ENCODE measurements at regions not wholly inside any gene's neighbourhood (a gene's known extent, or its start where the extent isn't known, plus 50 kb on each side); places are given as distances from the start of the nearest gene placed in this dataset.

DNA sequence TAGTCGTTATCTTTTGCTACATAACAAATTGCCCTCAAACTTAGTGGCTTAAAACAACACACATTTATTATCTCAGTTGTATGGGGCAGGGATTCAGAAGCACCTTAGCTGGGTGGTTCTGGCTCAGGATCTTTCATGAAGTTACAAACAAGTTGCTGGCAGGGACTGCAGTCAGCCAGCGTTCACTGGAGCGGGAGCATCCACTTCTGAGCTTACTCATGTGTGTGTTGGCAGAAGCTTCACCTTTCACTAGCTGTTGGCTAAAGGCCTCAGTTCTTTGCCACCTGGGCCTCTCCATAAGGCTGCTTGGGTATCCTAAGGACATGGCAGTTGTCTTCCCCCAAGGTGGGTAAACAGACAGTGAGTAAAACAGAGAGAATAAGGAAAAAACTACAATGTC lies 365.7 kb downstream of the RPS29 start:
- FAIRE-seq, result no peak

DNA sequence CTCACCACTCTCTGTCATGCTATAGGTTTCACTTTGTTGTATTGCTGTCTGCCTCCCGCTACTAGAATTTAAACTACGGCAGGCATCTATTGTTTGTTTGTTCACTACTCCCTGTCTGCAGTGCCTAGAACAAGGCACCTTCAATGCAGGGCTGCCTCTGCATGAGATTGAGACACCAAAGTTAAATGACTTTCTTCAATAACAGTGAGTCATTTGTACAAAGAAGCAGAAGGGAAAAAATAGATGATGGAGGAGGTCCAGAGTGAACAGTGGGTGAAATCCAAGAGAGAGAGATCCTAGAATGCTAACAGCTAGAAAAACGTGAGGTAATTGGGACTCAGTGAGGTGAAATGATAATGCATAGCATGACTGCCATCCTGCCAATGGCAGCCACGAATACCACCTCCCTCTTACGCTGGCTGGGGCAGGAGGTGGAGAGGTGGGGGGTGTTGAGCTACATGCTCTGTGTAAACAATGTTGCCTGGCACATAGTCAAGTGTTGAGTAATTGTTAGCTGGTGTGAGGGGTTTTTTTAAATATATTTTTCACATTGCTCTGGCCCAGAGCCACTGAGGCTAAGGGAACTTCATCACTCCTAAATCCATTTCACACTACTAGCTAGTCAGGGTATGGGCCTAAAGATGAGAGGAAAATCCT lies 367.6 kb downstream of the RPS29 start:
- no peak for FAIRE-seq

DNA sequence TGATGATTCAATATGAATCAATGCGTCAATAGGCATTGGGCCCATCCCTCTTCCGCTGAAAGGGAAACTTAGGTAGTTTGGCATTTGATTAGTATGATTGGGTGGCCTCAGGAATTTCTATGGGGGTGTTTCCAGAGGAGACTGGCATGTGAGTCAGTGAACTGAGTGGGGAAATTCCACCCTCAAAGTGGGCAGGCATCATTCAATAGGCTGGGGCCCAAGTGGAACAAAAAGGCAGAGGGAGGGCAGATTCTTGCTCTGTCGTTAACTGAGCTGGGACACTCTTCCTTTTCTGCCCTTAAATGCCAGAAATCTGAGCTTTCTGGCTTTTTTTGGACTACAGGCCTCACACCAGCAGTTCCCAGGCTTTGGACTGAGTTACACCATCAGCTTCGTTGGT lies 373.5 kb downstream of the RPS29 start:
- no peak for FAIRE-seq

DNA sequence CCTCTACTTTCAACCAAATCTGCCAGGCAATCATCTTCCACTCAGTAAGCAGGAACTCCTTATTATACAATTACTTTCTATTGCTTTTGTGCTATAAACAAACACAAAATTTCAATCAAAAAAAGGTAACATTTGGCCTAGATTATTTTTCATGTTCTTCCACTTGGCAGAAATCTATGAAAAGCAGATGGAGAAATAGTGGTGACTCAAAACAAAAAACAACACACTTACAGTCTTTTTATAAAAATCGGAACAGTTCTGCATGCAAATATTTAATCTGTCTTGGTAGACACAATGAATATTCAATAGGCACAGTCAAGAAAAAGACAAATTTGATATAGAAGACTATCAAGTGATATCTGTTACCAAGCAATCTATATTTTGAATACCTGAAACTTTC lies 376.8 kb downstream of the RPS29 start:
- FAIRE-seq, result no peak

DNA sequence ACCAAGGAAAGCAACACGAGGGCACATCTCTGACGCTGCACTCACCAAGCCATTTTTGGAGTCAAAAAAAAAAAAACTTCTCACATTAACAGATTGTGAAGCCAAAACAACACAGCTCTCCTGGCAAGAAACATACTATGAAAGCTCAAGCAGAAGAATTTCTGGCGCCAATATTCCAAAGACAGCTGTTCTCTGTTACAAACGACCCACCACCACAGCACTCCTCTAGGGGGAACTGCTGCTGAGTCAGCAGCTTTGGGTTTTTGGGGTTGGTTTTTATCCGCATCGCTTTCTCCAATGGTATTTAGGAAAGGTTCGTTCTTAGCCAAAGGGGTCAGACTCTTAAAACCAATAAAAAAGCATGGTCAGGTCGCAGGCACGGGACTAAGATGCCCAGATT lies 379.4 kb downstream of the RPS29 start:
- FAIRE-seq, result no peak

DNA sequence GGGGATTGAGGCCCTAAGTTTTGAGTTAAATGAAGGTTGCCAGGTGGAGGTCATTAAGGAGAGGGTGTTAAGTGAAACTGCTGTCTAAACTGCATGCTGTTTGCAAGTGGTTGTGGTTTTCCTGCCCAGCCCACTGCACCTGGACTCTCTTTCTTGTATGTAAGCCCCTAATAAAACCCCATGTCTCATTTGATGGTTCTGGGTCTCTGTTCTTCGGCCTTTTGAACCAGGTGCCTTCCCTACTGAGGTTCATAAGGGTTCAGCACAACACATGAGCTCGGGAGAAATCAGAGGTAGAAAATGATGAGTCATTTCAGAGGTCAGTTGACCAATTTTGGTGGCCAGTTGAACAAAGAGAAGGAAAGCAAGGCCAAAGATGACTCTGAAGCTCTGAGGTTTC lies 382.5 kb downstream of the RPS29 start:
- no peak for FAIRE-seq

DNA sequence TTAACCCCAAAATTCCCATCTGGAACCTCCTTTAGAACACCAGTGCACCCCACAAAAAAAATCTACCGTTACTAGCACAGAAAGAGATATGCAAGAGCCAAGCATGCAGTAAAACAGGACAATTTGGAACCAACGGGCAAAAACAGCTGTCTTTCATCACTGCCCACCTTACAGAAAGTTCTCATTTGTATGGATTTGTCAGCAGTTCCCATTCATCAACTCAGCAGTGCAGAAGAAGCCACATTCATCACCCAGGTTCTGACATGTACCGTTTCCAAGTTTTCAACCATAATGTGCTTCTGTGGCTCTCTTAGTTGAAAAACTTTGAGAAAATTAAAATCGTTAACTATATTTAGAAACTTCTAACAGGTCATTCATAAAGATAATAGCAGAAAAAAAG lies 387.0 kb downstream of the RPS29 start:
- no peak for FAIRE-seq

DNA sequence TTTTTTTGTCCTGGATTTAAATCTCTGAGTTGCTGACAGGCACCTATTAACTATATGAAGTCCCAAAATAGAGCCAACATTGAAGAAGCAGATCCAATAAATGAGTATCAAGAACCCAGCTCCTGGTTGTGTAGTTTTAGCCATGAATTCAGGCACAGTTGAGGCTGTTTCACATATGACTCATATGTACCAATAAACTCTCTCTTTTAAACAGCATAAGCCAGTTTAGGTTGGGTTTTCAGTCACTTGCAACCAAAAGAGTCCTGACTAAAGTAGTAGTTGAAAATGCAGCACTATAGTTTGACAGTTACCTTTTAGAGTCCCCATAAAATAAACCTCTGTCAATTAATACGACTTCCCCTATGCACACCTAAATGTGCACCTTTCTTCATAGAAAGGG lies 389.9 kb downstream of the RPS29 start:
- FAIRE-seq, result no peak

DNA sequence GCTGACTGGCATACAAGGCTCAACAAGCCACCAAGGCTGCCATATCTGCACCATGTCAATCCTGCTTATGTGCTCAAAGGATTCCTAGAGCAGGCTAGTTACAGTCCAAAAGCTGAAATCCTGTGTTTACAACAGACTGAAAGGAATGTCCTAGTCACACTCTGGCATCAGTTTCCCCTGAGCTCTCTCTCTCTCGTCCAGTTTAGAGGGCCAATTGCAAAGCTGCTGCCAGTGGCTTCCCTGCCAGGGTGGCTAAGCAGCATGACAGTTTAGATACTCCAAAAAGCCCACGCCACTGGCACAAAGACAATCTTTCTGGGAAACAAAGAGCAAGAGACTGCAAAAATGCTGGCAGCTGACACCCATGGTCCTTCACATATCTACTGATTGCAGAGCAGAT lies 392.1 kb downstream of the RPS29 start:
- no peak for FAIRE-seq

DNA sequence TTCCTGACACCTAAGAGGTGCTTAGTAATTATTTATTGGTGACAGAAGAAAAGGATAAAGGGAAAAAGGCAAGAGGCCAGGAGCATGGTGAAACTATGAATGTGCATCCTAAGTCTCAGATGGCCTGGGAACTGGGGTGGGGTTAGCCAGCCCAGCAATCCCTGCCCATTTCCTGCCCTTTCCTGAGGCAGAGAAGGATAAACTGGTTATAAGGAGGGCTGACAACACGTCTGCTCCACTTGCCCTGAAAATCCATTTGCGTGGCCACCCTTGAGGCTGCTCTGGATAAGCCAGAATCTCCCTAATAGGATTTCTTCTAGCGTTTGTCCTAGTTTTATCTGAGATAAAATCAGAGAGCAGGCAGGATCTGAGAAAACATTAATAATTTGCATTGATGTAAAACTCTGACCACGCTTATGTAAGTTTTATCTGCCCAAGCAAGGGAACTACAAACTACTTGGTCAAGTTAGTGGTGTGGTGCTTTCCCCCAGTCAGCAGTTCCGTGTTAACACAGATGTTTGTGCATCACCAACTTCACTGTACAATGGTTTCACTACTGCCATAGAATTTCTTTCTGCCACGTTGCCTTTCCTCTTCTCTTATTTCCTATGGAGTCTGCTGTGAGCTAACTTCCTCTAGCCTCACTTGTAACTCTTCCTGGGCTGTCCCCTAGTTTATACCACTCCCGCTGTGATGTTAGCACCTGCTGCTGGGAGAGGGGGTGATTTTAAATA lies 392.7 kb downstream of the RPS29 start:
- no peak for FAIRE-seq

DNA sequence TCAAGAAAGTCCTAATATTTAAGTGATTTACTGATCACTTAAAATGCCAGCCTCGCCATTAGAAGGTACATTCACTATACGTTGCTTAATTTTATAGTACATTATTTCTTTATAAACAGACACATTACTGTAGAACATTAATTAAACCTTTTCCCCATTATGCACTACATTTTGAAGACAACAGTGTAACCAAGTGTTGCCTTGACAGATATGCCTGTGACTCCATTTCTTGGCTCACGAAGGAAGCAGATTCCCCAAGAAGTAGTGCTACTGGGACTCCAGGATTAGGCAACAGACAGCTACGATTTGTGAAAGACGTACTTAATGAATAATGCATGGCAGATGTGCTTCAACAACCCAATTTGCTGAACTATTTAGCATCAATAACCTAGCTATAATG lies 394.8 kb downstream of the RPS29 start:
- no peak for FAIRE-seq

DNA sequence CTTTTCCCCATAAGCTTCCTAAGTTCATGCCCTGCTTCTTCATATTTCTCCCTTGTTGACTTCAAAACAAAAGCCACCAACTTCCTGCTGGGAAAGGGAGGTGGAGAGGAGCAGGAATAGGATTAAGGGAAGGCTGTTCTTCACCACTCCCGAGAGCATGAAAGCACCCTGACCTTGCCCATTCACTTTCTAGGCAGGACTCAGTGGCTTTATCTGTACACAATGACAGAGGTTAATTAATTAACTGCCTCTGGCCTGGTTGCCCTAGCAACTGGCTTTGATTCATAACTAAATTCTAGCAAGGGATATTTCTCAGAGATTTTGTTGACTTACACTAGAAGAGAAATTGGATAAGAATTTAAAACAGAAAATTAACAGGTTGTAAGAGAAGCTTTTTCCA lies 396.8 kb downstream of the RPS29 start:
- no peak for FAIRE-seq

DNA sequence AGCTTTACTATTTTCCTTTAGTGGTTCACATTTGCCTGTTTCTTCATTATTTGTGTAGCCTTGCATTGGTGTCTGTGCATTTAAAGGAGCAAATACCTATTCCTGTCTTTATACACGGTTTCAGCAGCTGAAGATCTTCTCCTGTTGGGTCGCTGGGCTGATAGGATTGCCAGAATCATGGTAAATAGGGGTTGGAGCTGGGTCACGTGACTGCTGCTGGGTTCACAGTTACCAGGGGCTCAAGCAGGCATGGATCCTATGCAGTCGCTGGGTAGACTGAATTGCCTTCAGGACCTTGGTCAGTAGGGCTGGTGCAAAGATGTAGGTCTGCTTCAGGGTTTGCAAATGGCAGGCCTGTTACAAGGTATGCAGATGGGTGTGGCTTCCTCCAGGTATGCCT lies 398.4 kb downstream of the RPS29 start:
- no peak for FAIRE-seq

DNA sequence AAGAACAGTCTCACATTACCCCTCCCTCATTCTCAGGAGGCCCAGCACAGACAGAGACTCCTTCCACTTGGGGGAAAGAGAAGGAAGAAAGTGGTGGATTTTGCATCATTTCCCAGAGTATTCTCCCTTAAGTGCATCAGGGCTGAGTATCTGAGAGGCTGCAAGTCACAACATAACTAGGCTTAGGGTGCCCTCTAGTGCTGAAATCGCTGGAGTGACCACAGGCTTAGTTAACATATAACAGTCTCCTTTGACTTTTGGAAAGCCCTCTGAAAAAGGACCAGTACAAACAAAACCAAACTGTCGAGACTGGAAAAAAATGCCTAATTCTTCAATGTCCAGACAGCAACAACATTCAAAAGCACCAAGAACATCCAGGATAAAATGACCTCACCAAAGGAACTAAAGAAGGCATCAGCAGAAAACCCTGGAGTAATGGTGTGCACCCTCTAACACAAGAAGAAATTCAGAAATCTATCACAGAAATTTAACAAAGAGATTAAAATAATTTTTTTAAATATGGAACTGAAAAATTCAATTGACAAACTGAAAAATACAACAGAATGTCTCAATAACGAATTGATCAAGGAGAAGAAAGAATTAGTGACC lies 412.3 kb downstream of the RPS29 start:
- FAIRE-seq, result no peak

DNA sequence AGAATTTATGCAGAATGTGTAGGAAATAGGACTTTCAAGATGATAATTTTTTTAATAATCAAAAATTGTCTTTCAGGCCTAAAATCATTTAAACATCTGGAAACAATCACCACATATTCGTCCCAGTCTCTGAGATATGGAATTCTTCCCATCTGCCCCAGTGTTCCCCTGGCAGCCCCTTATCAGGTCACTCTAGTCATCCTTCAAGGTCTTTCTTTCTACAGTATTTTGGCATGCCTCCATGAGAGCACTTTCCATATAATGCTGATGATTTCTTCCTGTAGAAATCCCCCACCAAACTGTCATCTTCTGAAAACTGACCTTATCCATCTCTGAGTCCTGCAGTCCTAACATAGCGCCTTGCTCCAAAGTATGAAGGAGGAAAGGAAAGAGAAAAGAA lies 422.1 kb downstream of the RPS29 start:
- FAIRE-seq, result no peak

DNA sequence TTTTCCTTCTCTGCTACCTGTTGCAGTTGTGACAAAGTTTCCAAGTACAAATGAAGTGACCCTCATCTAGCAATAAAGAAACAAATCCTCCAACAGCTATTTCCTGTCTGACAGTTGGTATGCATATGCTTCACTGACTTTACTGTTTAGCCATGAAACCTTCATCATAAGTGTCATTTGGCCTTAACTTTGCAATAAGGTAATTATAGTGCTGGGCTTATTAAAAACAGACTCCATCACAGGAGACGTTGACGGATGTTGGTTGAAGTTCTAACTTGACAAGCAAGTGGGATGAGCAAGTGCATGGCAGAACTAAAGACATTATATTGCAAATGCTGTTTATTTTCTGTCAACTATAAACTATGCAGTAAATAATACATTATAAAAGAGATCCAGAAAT lies 425.2 kb downstream of the RPS29 start:
- no peak for FAIRE-seq

DNA sequence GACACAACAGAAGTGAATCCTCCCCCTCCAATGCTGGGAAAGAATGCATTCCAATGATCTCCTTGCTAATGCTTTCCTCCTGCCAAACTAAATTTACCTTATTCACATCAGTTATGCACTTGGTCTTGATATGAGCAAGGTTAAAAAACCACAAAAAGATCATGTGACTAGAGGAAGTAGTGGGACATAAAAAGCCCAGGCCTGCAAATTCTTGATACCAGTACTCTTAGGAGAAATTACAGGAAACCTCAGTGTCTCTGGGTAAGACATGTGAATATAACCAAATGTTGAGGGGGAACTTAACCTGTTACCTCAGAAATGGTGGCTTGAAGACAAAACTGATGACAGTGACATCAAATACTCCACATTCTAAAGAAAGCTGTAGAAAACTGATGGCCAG lies 427.1 kb downstream of the RPS29 start:
- no peak for FAIRE-seq

DNA sequence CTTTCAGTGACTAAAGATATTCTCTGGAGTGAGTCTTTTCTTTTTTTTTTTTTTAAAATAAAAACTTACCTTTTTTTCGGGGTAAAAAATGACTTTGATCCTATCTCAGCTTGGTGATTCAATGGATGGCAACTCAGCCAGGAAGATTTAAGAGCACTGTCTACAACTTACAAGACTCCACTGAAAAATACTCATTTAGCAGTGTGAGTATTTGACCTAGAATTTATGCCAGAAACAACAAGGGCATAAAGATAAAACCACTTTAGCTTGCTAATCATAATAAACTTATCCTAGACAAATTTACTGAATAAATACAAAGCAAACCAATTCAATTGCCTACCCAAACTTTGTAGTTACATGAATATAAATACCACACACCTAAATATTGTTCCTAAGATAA lies 446.6 kb downstream of the RPS29 start:
- no peak for FAIRE-seq

DNA sequence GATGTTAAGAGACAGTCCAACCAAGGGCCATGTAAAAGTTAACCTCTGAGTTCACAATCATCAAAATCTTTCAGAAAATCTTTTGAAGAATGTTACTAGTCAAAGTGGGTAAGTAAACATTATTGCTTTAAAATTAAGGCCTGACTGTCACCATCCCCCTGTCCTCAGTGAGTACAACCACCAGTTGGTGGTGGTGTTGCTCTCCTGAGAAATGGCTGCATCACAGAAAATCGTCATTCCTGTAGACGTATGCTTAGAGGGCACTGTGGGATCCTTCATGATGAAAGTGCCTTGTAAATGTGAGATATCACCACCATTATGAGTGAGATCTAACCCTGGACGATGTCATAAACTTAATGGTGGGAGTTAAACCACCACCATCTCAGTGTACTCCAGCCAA lies 451.2 kb downstream of the RPS29 start:
- no peak for FAIRE-seq

DNA sequence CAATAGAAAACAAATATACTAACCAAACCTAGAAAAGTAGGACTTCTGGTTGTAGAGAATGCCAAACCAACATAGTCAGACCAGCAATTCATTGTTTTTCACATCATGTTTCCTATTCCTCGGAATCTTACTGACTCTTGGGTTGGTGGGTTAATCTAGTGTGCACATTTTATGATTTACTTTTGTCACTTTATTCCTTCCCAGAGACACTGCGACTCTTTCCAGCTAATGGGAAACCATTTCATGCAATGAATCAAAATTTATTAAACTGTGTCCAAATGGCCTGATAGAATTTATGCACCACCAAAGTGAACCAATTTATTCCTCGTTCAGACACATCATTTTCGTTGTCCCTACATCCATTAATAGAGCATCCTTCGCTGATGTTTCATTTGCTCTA lies 464.9 kb downstream of the RPS29 start:
- FAIRE-seq, result no peak

DNA sequence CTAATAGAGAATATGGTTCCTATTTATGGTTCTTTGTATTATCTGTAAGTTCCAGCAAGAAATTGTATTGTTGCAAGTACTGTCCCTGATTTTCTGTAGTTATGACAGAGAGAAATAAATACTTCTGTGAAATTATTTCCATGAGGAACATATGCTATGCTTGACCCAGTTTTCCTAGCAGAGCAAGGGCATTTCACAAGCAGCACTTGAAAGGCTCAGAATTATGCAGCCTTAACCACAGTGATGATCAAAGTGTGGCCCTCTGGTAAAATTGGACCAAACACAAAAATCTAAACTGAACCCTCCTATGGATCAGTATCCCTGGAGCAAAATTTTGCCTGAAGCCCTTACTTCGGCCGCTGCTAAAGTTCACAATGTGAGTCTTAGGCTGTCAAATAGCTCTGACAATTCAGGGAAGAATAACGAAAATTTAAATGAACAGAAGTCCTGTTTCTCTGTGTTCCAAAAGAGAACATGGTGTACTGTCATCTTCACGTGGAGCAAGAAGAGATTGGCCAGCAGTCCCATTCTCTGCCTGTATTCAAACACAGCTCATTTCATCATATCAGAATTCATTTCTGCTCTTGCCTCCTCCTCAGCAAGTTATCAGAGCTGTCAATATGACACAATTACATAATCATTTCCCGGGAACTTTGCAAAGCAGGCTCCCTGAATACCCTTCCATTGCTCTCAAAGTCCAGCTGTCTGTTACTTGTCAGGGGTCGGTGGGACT lies 471.9 kb downstream of the RPS29 start:
- FAIRE-seq, result no peak

DNA sequence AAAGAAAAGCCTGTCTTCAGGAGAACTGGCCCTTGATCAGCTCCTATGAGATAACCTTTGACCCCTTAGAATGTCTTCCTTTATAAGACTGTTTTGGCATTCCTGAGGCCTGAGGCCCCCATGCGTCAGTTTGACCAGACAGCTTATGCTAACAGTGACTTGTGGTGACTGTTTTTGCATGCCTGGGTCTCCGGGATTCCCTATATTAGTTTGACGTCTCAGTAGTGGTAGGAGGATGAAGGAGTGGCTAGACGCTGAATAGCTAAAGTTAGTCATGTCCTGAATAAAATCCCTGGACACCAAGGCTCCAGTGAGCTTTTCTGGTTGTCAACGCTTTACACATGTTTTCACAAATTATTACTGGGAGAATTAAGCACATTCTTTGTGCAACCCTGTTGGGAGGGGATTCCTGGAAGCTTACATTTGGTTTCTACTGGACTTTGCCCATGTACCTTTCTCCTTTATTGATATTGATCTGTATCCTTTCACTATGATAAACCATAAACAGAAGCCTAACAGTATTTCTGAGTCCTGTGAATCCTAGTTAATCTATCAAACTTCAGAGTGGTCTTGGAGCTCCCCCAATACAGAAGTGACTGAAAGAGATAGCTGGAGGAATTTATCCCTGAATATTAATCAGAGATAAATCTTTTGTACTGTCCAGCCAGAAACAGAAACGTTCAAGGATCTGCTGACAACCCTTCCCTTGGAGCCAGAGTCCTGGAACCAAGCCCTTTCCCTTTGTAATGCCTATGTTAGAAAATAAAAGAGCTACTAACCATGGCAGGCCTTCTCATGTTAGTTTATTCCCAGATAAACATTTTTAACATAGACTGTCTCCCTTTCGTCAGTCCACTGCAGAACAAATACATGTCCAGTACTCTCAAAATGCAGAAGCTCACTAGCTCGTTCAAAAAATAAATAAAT lies 479.2 kb downstream of the RPS29 start:
- no peak for FAIRE-seq

DNA sequence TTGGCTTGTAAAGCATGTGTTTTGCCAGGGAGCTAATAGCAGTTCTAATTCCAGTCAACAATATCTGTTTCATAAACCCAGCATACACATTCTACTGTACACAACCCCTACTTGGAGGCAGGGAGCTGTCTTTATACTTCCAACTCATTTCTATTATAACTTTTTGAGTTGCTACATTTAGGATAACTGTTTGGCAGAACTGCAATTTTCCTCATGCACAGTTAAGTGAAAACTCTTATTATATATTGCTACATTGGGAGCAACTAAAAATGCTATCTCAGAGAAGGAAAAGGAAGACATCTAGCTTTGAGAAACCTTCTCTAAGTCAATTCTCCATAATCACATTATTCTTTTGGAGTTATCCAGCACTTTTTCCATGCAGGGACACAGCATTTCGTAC lies 480.2 kb downstream of the RPS29 start:
- no peak for FAIRE-seq
